IMR-90 (cell line): ENCODE measurements at regions not wholly inside any gene's neighbourhood (a gene's known extent, or its start where the extent isn't known, plus 50 kb on each side); places are given as distances from the start of the nearest gene placed in this dataset.

ENCODE experiments used
- ATAC-seq: fragments of 200-7000 bp; cut with Tn5 transposase; 2 replicates; pipeline ENCODE4 v1.9.1; 2020; ENCODE audit warnings: low read depth, mild to moderate bottlenecking, moderate library complexity
- BruUV-seq: library from RNA; stranded (reverse); fragments of 400-500 nt; replicated peaks from 2 replicates; lab custom pipeline; 2021; lab: Mats Ljungman, UMichigan
- CTCF ChIA-PET: fragments of 300-600 bp; formaldehyde crosslinking; extraction: SDS; loops from one replicate; lab custom pipeline; 2021; ENCODE audit warnings: antibody characterized with exemption; lab: Yijun Ruan, JAX
- POLR2A ChIA-PET: fragments of 300-600 bp; sonication (Branson Sonifier 250); formaldehyde crosslinking; loops from one replicate; lab custom pipeline; 2022; ENCODE audit warnings: antibody characterized with exemption; ENCODE audit not compliant: unreplicated experiment; lab: Charles Lee
- DNase-seq: peaks from one replicate; pipeline ENCODE4 v3.0.0; 2013
- H2AFZ ChIP-seq: replicated peaks from 2 replicates; pipeline ENCODE3; 2013; ENCODE audit warnings: low read length, mild to moderate bottlenecking; ENCODE audit not compliant: poor library complexity
- H2AK5ac ChIP-seq: 2 replicates; pipeline ENCODE4 v1.6.1; 2013; ENCODE audit warnings: low read depth, low read length, inconsistent platforms
- H2AK9ac ChIP-seq: replicated peaks from 2 replicates; pipeline ENCODE3; 2013; ENCODE audit warnings: mild to moderate bottlenecking, low read depth, low read length, moderate library complexity; ENCODE audit not compliant: poor library complexity
- H2BK120ac ChIP-seq: 2 replicates; pipeline ENCODE4 v1.6.1; 2013; ENCODE audit warnings: low read depth, low read length, inconsistent platforms
- H2BK15ac ChIP-seq: 3 replicates; pipeline ENCODE4 v1.6.1; 2013; ENCODE audit warnings: low read depth, low read length, inconsistent platforms
- H2BK20ac ChIP-seq: 2 replicates; pipeline ENCODE4 v1.6.1; 2013; ENCODE audit warnings: low read depth, mild to moderate bottlenecking, inconsistent platforms, low read length, moderate library complexity
- H2BK5ac ChIP-seq: 2 replicates; pipeline ENCODE4 v1.6.1; 2013; ENCODE audit warnings: mild to moderate bottlenecking, low read depth, low read length, inconsistent platforms; ENCODE audit not compliant: poor library complexity, severe bottlenecking
- H3K14ac ChIP-seq: replicated peaks from 2 replicates; pipeline ENCODE4 v1.6.1; 2013; ENCODE audit warnings: low read depth, low read length, inconsistent platforms
- H3K18ac ChIP-seq: 2 replicates; pipeline ENCODE4 v1.6.1; 2013; ENCODE audit warnings: low read depth, low read length, control low read depth
- H3K23ac ChIP-seq: 2 replicates; pipeline ENCODE4 v1.6.1; 2013; ENCODE audit warnings: low read depth, low read length, inconsistent platforms
- H3K27ac ChIP-seq: 2 replicates; pipeline ENCODE4 v1.5.1; 2013; ENCODE audit warnings: mild to moderate bottlenecking, control low read depth, low read length; ENCODE audit not compliant: insufficient read depth
- H3K27me3 ChIP-seq: 2 replicates; pipeline ENCODE4 v1.6.1; 2013; ENCODE audit warnings: low read length; ENCODE audit not compliant: control insufficient read depth, insufficient read depth
- H3K36me3 ChIP-seq: 2 replicates; pipeline ENCODE4 v1.6.1; 2013; ENCODE audit warnings: low read length, mixed read lengths; ENCODE audit not compliant: control insufficient read depth, insufficient read depth
- H3K4ac ChIP-seq: 2 replicates; pipeline ENCODE4 v1.6.1; 2013; ENCODE audit warnings: low read depth, low read length, inconsistent platforms
- H3K4me1 ChIP-seq: 2 replicates; pipeline ENCODE4 v1.6.1; 2013; ENCODE audit warnings: low read length, mixed read lengths; ENCODE audit not compliant: control insufficient read depth, insufficient read depth
- H3K4me2 ChIP-seq: 2 replicates; pipeline ENCODE4 v1.6.1; 2013; ENCODE audit warnings: low read depth, mild to moderate bottlenecking, control low read depth, low read length, moderate library complexity
- H3K4me3 ChIP-seq: 2 replicates; pipeline ENCODE4 v1.5.1; 2013; ENCODE audit warnings: low read depth, mild to moderate bottlenecking, control low read depth, low read length, moderate library complexity; ENCODE audit not compliant: insufficient read depth
- H3K56ac ChIP-seq: 2 replicates; pipeline ENCODE4 v1.6.1; 2013; ENCODE audit warnings: low read length, inconsistent platforms; ENCODE audit not compliant: insufficient read depth; ENCODE audit errors: extremely low read depth
- H3K79me1 ChIP-seq, 2 experiments: 2 replicates each; pipeline ENCODE4 v1.6.1; 2013; ENCODE audit warnings: low read length in 2 of 2, inconsistent platforms in 1 of 2, low read depth in 1 of 2
- H3K9ac ChIP-seq: 2 replicates; pipeline ENCODE4 v1.6.1; 2013; ENCODE audit warnings: low read depth, low read length, control low read depth
- H3K9me1 ChIP-seq: 2 replicates; pipeline ENCODE4 v1.6.1; 2013; ENCODE audit warnings: low read length, inconsistent platforms; ENCODE audit not compliant: insufficient read depth
- H3K9me3 ChIP-seq: 2 replicates; pipeline ENCODE4 v1.6.1; 2013; ENCODE audit warnings: low read length; ENCODE audit not compliant: control insufficient read depth, insufficient read depth
- H4K20me1 ChIP-seq: 2 replicates; pipeline ENCODE4 v1.6.1; 2013; ENCODE audit warnings: low read length, inconsistent platforms; ENCODE audit not compliant: insufficient read depth
- H4K5ac ChIP-seq: 2 replicates; pipeline ENCODE4 v1.6.1; 2013; ENCODE audit warnings: mild to moderate bottlenecking, low read depth, low read length, control low read depth
- H4K8ac ChIP-seq, 2 experiments: 2 replicates each; pipeline ENCODE4 v1.6.1; 2013; ENCODE audit warnings: low read depth in 2 of 2, low read length in 2 of 2, control low read depth in 1 of 2, inconsistent platforms in 1 of 2
- H4K91ac ChIP-seq: 2 replicates; pipeline ENCODE4 v1.6.1; 2013; ENCODE audit warnings: low read depth, low read length, inconsistent platforms; ENCODE audit not compliant: insufficient read depth
- RAD21 ChIP-seq: IDR thresholded peaks from 2 replicates; pipeline ENCODE4 v1.6.1; 2012; ENCODE audit warnings: low read length, improper control_type of control experiment
- dilution Hi-C: fragments of 300-500 bp; cut with HindIII; formaldehyde crosslinking; loops from one replicate; pipeline ENCODE4 v1.14.3; 2018; ENCODE audit warnings: low sequenced_read_pairs; ENCODE audit not compliant: unreplicated experiment
- in situ Hi-C: fragments of 300-500 bp; cut with MboI; formaldehyde crosslinking; loops from 3 replicates; pipeline ENCODE4 v1.14.3; 2019; ENCODE audit warnings: low sequenced_read_pairs, inconsistent platforms, mixed read lengths
- intact Hi-C: fragments of 100-400 bp; cut with micrococcal nuclease; formaldehyde crosslinking; loops from 2 replicates; pipeline ENCODE4 v1.10.0; 2022
- TF ChIP-seq, protein P1 (sequence below): fragments of 150-350 bp; IDR thresholded peaks from 2 replicates; pipeline ENCODE4 v1.6.1; 2017; ENCODE audit warnings: mild to moderate bottlenecking, antibody characterized with exemption, low read length, low read depth

DNA sequence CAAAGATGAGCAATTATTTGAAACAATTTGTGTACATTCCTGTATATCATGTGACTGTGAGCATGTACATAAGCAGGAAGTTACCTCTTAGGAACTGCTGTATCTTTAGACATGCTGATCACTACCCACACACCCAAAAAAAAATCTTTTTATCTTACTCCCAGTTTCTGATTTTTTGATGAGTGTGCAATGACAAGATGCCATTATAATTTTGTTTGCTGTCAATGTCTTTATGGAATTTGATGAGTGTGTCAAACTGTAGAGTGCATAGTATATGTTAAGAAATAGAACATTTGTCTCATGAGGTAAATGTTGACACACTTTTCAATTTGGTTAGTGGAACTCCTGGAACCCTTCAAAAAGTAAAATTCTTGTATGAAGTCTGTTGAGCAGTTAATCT is 84.0 kb upstream of the TMEFF2 start:
- Histone ChIP-seq H4K5ac (no peak overlapping the region), H3K56ac (no peak overlapping the region), H3K27ac (no peak overlapping the region), H2BK20ac (no peak overlapping the region), H2BK5ac (no peak overlapping the region), H3K4ac (no peak overlapping the region), H2BK15ac (no peak overlapping the region), H3K14ac (no peak overlapping the region), H3K4me3 (no peak overlapping the region), H3K4me2 (no peak overlapping the region), H3K18ac (no peak overlapping the region), H3K9me1 (no peaks in the 10 kb centered on the region), H4K8ac (no peak overlapping the region), H3K23ac (no peak overlapping the region), H3K79me1 (no peaks in the 10 kb centered on the region), H2AK5ac (no peak overlapping the region), H2AK9ac (no peak overlapping the region), H3K9ac (no peak overlapping the region), H2AFZ (no peak overlapping the region), H3K4me1 (no peaks in the 10 kb centered on the region), H4K20me1 (no peaks in the 10 kb centered on the region), H3K36me3 (no peaks in the 10 kb centered on the region), H2BK120ac (no peak overlapping the region), H4K91ac (no peak overlapping the region), H3K9me3 (no peaks in the 10 kb centered on the region), H3K27me3 (no peaks in the 10 kb centered on the region)
- intact Hi-C loops (no loop called here), dilution Hi-C loops (no loop called here), in situ Hi-C loops (no loop called here)
- ChIA-PET CTCF (no interaction called here), POLR2A (no interaction called here)
- TF ChIP-seq RAD21, result no peak
- TF ChIP-seq, protein P1, sequence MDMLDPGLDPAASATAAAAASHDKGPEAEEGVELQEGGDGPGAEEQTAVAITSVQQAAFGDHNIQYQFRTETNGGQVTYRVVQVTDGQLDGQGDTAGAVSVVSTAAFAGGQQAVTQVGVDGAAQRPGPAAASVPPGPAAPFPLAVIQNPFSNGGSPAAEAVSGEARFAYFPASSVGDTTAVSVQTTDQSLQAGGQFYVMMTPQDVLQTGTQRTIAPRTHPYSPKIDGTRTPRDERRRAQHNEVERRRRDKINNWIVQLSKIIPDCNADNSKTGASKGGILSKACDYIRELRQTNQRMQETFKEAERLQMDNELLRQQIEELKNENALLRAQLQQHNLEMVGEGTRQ, result no peak
- no TSS peak for BruUV-seq
- ATAC-seq (no peak), DNase-seq (no peak)
